ENCODE measurements at regions not wholly inside any gene's neighbourhood (a gene's known extent, or its start where the extent isn't known, plus 50 kb on each side); places are given as distances from the start of the nearest gene placed in this dataset.

DNA sequence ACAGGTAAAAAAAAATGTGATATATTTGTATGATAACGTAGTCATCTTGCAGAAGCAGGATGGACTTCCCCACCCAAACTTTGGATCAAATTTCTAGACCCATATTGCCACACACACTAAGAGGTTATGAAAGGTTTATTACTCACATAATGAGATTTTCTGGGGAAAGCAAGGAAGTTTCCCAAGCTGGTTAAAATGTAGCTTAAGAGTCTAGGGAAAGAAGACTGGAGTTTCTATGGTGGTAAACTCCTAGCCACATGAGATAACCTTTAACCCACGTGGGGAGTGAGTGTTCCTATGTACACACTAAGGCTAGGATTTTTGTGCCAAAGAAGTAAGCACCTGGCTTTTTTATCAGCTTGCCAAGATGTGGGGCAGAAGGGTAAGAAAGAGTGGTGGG lies 335.7 kb upstream of the UBE2E3 start (continued):
- no peak for TF ChIP-seq CHD2 (IDR thresholded peaks at IDR 0.05; ENCODE audit: low read length, partially characterized antibody)
- no peak for TF ChIP-seq RAD21 (IDR thresholded peaks at IDR 0.05; ENCODE audit: low read length)
- TF ChIP-seq, protein P1, sequence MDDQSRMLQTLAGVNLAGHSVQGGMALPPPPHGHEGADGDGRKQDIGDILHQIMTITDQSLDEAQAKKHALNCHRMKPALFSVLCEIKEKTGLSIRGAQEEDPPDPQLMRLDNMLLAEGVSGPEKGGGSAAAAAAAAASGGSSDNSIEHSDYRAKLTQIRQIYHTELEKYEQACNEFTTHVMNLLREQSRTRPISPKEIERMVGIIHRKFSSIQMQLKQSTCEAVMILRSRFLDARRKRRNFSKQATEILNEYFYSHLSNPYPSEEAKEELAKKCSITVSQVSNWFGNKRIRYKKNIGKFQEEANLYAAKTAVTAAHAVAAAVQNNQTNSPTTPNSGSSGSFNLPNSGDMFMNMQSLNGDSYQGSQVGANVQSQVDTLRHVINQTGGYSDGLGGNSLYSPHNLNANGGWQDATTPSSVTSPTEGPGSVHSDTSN (IDR thresholded peaks at IDR 0.05) = no peak

DNA sequence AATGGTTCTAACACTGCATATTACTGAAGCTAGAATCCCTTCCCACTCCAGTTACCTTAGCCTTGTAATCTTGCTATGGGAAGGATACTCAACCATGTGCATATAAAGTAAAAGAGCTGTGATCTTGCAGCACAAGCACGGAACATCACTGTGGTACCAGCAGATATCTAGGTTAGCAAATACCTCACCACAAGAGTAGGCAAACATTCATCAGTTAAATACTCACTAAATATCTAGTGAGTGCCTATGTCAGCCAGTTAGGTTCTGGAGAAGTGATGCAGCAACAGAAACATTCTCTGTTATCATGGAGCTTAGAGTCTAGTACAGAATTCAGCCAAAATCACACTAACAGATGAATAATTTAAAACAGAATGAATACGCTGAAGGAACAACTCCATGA lies 349.6 kb upstream of the UBE2E3 start:
- Histone ChIP-seq H3K9me3 (no peaks in the 10 kb centered on the region), H3K4me1 (ENCODE audit: control insufficient read depth in 1 of 2, insufficient read depth in 2 of 2, low read depth in 1 of 2, low read length in 1 of 2) (no peaks in the 10 kb centered on the region; a peak in 1 of 4 replicates), H3K4me2 (no peak overlapping the region), H4K20me1 (ENCODE audit: insufficient read depth) (no peaks in the 10 kb centered on the region), H2AFZ (ENCODE audit: low read depth) (no peak overlapping the region), H3K9me2 (no peaks in the 10 kb centered on the region), H3K36me3 (replicated peaks in 1 of 2; ENCODE audit: control insufficient read depth in 1 of 2, insufficient read depth in 2 of 2, low read length in 1 of 2) (no peaks in the 10 kb centered on the region), H3K79me2 (ENCODE audit: insufficient read depth) (no peaks in the 10 kb centered on the region), H3K27ac (ENCODE audit: low read depth in 2 of 2, low read length in 1 of 2) (no peak overlapping the region), H3F3A (replicated peaks; ENCODE audit: insufficient read depth) (peaks cover 3% of the 10 kb centered on the region), H3K27me3 (ENCODE audit: insufficient read depth) (no peaks in the 10 kb centered on the region), H3K4me3 (ENCODE audit: low read depth in 2 of 2, low read length in 1 of 2) (no peak overlapping the region), H3K9ac (no peak overlapping the region)
- DNase-seq = no peak
- TF ChIP-seq GATA2 (CRISPR knock-in tag; IDR thresholded peaks at IDR 0.05) = no peak
- TF ChIP-seq FOXJ3 (CRISPR knock-in tag; IDR thresholded peaks at IDR 0.05) = no peak
- no peak for TF ChIP-seq MEF2A (IDR thresholded peaks at IDR 0.05; ENCODE audit: borderline replicate concordance, low read depth)
- no peak for TF ChIP-seq JUND (IDR thresholded peaks at IDR 0.05)
- no peak for TF ChIP-seq SMC3 (IDR thresholded peaks at IDR 0.05; ENCODE audit: low read depth, low read length)
- no peak for TF ChIP-seq TCF12 (IDR thresholded peaks at IDR 0.05)
- TF ChIP-seq, protein P1 (IDR thresholded peaks at IDR 0.05) = no peak
- TF ChIP-seq RXRA (IDR thresholded peaks at IDR 0.05; ENCODE audit: borderline replicate concordance, low read depth) = no peak
- TF ChIP-seq FOSL2 (IDR thresholded peaks at IDR 0.05; ENCODE audit: borderline replicate concordance, low read depth) = no peak
- TF ChIP-seq RFX5 (IDR thresholded peaks at IDR 0.05; ENCODE audit: low read length) = no peak
- TF ChIP-seq, protein P2, sequence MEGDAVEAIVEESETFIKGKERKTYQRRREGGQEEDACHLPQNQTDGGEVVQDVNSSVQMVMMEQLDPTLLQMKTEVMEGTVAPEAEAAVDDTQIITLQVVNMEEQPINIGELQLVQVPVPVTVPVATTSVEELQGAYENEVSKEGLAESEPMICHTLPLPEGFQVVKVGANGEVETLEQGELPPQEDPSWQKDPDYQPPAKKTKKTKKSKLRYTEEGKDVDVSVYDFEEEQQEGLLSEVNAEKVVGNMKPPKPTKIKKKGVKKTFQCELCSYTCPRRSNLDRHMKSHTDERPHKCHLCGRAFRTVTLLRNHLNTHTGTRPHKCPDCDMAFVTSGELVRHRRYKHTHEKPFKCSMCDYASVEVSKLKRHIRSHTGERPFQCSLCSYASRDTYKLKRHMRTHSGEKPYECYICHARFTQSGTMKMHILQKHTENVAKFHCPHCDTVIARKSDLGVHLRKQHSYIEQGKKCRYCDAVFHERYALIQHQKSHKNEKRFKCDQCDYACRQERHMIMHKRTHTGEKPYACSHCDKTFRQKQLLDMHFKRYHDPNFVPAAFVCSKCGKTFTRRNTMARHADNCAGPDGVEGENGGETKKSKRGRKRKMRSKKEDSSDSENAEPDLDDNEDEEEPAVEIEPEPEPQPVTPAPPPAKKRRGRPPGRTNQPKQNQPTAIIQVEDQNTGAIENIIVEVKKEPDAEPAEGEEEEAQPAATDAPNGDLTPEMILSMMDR (IDR thresholded peaks at IDR 0.05) = no peak
- TF ChIP-seq ELF1 (IDR thresholded peaks at IDR 0.05) = no peak
- no peak for TF ChIP-seq TAF1 (IDR thresholded peaks at IDR 0.05; ENCODE audit: borderline replicate concordance, low read depth, low read length)
- CTCF ChIA-PET = no interaction called here
- POLR2A ChIA-PET = no interaction called here
- WGBS (ENCODE audit: low lambda C conversion rate) = 85% methylated on average over 2 of the region's 2 CpGs

Data from SK-N-SH (cell line).